ENCODE measurements at regions not wholly inside any gene's neighbourhood (a gene's known extent, or its start where the extent isn't known, plus 50 kb on each side); places are given as distances from the start of the nearest gene placed in this dataset.
A peak's percentile ranks its signal among the peaks of the same experiment; 100 is the strongest.

- no peak for TF ChIP-seq CTCF (IDR thresholded peaks at IDR 0.05; ENCODE audit: partially characterized antibody, unreplicated experiment)
- Mint-ChIP-seq H3K27me3 (ENCODE audit: unreplicated experiment) (peaks cover 4% of the 10 kb centered on the region), H3K27ac (ENCODE audit: unreplicated experiment) (peak overlapping the region; percentile 14), H3K9me3 (ENCODE audit: unreplicated experiment) (no peaks in the 10 kb centered on the region), H3K4me3 (ENCODE audit: unreplicated experiment) (no peak overlapping the region), H3K4me1 (ENCODE audit: low read depth, unreplicated experiment) (peaks cover 19% of the 10 kb centered on the region), H3K36me3 (ENCODE audit: unreplicated experiment) (no peaks in the 10 kb centered on the region)
- no peak for DNase-seq
Observed at GRCh38 chr20:19098806-19099578, 113.5 kb upstream of the SLC24A3 start.

DNA sequence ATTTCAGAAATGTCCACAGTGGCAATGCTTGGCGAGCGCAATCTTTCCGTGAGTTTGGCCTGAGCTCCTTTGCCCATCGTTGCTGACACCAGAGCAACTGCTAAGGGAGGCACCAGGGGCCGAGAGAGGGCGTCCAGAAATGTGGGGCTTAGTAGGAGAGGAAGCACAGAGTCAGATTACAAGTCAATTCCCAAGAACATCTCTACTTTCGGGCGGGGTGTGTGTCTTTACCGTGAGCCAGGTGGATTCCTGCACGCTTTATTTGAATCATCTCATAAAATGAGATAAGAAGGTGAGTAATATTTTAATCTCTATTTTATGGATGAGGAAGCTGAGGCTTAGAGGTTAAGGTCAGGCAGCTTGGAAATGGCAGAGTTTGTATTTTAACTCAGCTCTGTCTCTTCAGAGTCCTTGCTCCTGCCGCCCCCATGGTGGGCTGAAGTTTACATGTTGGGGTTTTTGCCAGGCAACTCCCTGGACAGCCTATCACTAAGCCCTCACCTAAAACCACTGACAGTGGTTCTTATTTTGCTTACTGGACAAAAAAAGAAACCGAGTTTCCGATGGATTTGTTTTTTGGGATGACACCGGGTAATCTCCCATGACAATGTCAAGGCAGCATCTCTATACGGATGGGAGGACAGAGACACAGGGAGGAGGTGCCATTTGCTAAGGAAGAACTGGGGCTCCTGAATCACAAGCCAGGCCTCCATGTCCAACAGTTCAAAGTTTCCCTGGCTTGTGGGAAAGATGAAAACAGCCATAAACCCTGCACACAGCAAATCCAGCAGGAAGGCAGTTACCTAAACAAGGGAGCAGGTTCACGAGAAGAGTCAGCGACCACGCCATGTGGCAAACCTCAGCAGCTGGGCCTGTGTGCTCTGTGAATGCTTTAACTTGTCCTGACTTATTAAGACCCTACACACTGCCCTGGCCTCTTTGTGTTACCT, 112.6 kb upstream of the SLC24A3 start:
- Mint-ChIP-seq H3K36me3 (ENCODE audit: unreplicated experiment) (no peaks in the 10 kb centered on the region), H3K27ac (ENCODE audit: unreplicated experiment) (peak overlapping the region; percentile 14), H3K27me3 (ENCODE audit: unreplicated experiment) (peaks cover 3% of the 10 kb centered on the region), H3K4me3 (ENCODE audit: unreplicated experiment) (no peak overlapping the region), H3K9me3 (ENCODE audit: unreplicated experiment) (no peaks in the 10 kb centered on the region), H3K4me1 (ENCODE audit: low read depth, unreplicated experiment) (peaks cover 19% of the 10 kb centered on the region)
- DNase-seq: no peak
- no peak for TF ChIP-seq CTCF (IDR thresholded peaks at IDR 0.05; ENCODE audit: partially characterized antibody, unreplicated experiment)

GRCh38 chr20:19100975-19101374, 111.5 kb upstream of the SLC24A3 start:
- no peak for TF ChIP-seq CTCF (IDR thresholded peaks at IDR 0.05; ENCODE audit: partially characterized antibody, unreplicated experiment)
- H3K36me3 Mint-ChIP-seq (ENCODE audit: unreplicated experiment): no peaks in the 10 kb centered on the region
- no peak overlapping the region for H3K4me3 Mint-ChIP-seq (ENCODE audit: unreplicated experiment)
- H3K27me3 Mint-ChIP-seq (ENCODE audit: unreplicated experiment): peaks cover 3% of the 10 kb centered on the region
- peak overlapping the region; percentile 12 for H3K27ac Mint-ChIP-seq (ENCODE audit: unreplicated experiment)
- no peaks in the 10 kb centered on the region for H3K9me3 Mint-ChIP-seq (ENCODE audit: unreplicated experiment)
- H3K4me1 Mint-ChIP-seq (ENCODE audit: low read depth, unreplicated experiment): peaks cover 19% of the 10 kb centered on the region
- DNase-seq: no peak

GRCh38 chr20:19104186-19104585, 108.3 kb upstream of the SLC24A3 start:
- Mint-ChIP-seq H3K9me3 (ENCODE audit: unreplicated experiment) (peaks cover 3% of the 10 kb centered on the region), H3K27ac (ENCODE audit: unreplicated experiment) (no peak overlapping the region), H3K27me3 (ENCODE audit: unreplicated experiment) (peaks cover 4% of the 10 kb centered on the region), H3K4me3 (ENCODE audit: unreplicated experiment) (no peak overlapping the region), H3K36me3 (ENCODE audit: unreplicated experiment) (no peaks in the 10 kb centered on the region), H3K4me1 (ENCODE audit: low read depth, unreplicated experiment) (peaks cover 11% of the 10 kb centered on the region)
- TF ChIP-seq CTCF (IDR thresholded peaks at IDR 0.05; ENCODE audit: partially characterized antibody, unreplicated experiment): no peak
- DNase-seq: no peak

Data from glutamatergic neuron (in vitro differentiated cells).